ENCODE measurements at regions not wholly inside any gene's neighbourhood (a gene's known extent, or its start where the extent isn't known, plus 50 kb on each side); places are given as distances from the start of the nearest gene placed in this dataset.

DNA sequence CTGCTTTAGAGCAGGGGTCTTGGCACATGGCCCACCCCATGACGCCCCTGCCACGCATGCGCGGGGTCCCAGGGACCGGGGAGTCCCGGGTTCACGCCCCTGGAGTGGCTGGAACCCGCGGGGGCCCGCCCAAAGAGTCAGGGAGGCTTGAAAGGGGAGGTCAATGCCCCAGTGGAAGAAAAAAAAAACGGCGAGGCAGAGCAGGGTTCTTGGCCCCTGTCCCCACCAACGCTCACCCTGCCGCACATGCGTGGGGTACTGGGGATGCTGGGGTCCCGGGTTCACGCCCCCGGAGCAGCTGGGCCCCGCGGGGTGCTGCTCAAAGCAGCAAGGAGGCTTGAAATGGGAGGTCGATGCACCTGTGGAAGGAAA, 319.1 kb downstream of the ALG10 start (continued):
- TF ChIP-seq ATF2 (tag by site-specific recombination; IDR thresholded peaks at IDR 0.05; ENCODE audit: low read depth) = no peak

DNA sequence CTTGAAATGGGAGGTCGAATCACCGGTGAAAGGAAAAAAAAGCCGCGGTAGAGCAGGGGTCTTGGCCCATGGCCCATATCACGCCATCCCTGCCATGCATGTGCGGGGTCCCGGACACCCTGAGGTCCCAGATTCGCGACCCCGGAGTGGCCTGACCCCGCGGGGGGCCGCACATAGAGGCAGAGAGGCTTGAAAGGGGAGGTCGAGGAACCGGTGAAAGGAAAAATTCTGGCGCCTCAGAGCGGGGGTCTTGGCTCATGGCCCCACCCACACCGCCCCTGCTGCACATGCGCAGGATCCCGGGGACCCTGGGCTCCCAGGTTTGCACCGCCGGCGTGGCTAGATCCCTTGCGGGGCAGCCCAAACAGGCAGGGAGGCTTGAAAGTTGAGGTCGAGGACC, 319.8 kb downstream of the ALG10 start:
- Histone ChIP-seq H3K36me3 (ENCODE audit: control insufficient read depth in 2 of 2, insufficient read depth in 1 of 2, low read length in 2 of 2) (no peaks in the 10 kb centered on the region), H3K4me3 (ENCODE audit: low read depth, low read length) (no peak overlapping the region), H3K27ac (ENCODE audit: extremely low read depth, low read depth, low read length) (no peak overlapping the region), H3K9me3 (ENCODE audit: control insufficient read depth, insufficient read depth, low read depth, low read length) (no peaks in the 10 kb centered on the region), H3K4me1 (ENCODE audit: control insufficient read depth, insufficient read depth, low read length) (no peaks in the 10 kb centered on the region)
- ChIA-PET CTCF (no interaction called here), POLR2A (no interaction called here)
- TF ChIP-seq ZBTB7A (tag by site-specific recombination; IDR thresholded peaks at IDR 0.05; ENCODE audit: low read depth) (peak; percentile 67; the same call in 1 of the 2 replicates), ZNF843 (tag by site-specific recombination; IDR thresholded peaks at IDR 0.05) (no peak), ZNF132 (tag by site-specific recombination; IDR thresholded peaks at IDR 0.05; ENCODE audit: borderline replicate concordance) (no peak), ZNF114 (tag by site-specific recombination; IDR thresholded peaks at IDR 0.05) (no peak), KLF16 (tag by site-specific recombination; IDR thresholded peaks at IDR 0.05) (no peak), KLF7 (tag by site-specific recombination; IDR thresholded peaks at IDR 0.05; ENCODE audit: borderline replicate concordance) (no peak), ZNF621 (tag by site-specific recombination; IDR thresholded peaks at IDR 0.05) (no peak), ZNF280C (tag by site-specific recombination; IDR thresholded peaks at IDR 0.05) (no peak), ZNF202 (tag by site-specific recombination; IDR thresholded peaks at IDR 0.05; ENCODE audit: borderline replicate concordance) (no peak), ZNF335 (tag by site-specific recombination; conservative IDR thresholded peaks at IDR 0.05) (peak; percentile 67), ZIC2 (tag by site-specific recombination; IDR thresholded peaks at IDR 0.05) (no peak), ZNF280D (tag by site-specific recombination; IDR thresholded peaks at IDR 0.05) (no peak)
- TF ChIP-seq, protein P1, sequence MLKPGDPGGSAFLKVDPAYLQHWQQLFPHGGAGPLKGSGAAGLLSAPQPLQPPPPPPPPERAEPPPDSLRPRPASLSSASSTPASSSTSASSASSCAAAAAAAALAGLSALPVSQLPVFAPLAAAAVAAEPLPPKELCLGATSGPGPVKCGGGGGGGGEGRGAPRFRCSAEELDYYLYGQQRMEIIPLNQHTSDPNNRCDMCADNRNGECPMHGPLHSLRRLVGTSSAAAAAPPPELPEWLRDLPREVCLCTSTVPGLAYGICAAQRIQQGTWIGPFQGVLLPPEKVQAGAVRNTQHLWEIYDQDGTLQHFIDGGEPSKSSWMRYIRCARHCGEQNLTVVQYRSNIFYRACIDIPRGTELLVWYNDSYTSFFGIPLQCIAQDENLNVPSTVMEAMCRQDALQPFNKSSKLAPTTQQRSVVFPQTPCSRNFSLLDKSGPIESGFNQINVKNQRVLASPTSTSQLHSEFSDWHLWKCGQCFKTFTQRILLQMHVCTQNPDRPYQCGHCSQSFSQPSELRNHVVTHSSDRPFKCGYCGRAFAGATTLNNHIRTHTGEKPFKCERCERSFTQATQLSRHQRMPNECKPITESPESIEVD (tag by site-specific recombination; IDR thresholded peaks at IDR 0.05) = no peak
- TF ChIP-seq, protein P2, sequence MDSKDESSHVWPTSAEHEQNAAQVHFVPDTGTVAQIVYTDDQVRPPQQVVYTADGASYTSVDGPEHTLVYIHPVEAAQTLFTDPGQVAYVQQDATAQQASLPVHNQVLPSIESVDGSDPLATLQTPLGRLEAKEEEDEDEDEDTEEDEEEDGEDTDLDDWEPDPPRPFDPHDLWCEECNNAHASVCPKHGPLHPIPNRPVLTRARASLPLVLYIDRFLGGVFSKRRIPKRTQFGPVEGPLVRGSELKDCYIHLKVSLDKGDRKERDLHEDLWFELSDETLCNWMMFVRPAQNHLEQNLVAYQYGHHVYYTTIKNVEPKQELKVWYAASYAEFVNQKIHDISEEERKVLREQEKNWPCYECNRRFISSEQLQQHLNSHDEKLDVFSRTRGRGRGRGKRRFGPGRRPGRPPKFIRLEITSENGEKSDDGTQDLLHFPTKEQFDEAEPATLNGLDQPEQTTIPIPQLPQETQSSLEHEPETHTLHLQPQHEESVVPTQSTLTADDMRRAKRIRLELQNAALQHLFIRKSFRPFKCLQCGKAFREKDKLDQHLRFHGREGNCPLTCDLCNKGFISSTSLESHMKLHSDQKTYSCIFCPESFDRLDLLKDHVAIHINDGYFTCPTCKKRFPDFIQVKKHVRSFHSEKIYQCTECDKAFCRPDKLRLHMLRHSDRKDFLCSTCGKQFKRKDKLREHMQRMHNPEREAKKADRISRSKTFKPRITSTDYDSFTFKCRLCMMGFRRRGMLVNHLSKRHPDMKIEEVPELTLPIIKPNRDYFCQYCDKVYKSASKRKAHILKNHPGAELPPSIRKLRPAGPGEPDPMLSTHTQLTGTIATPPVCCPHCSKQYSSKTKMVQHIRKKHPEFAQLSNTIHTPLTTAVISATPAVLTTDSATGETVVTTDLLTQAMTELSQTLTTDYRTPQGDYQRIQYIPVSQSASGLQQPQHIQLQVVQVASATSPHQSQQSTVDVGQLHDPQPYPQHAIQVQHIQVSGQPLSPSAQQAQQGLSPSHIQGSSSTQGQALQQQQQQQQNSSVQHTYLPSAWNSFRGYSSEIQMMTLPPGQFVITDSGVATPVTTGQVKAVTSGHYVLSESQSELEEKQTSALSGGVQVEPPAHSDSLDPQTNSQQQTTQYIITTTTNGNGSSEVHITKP (tag by site-specific recombination; IDR thresholded peaks at IDR 0.05) = 0 out of 2 replicates have a peak, but pooled peaks have one; percentile 16
- TF ChIP-seq, protein P3, sequence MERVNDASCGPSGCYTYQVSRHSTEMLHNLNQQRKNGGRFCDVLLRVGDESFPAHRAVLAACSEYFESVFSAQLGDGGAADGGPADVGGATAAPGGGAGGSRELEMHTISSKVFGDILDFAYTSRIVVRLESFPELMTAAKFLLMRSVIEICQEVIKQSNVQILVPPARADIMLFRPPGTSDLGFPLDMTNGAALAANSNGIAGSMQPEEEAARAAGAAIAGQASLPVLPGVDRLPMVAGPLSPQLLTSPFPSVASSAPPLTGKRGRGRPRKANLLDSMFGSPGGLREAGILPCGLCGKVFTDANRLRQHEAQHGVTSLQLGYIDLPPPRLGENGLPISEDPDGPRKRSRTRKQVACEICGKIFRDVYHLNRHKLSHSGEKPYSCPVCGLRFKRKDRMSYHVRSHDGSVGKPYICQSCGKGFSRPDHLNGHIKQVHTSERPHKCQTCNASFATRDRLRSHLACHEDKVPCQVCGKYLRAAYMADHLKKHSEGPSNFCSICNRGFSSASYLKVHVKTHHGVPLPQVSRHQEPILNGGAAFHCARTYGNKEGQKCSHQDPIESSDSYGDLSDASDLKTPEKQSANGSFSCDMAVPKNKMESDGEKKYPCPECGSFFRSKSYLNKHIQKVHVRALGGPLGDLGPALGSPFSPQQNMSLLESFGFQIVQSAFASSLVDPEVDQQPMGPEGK (tag by site-specific recombination; IDR thresholded peaks at IDR 0.05) = peak; percentile 26
- TF ChIP-seq, protein P4, sequence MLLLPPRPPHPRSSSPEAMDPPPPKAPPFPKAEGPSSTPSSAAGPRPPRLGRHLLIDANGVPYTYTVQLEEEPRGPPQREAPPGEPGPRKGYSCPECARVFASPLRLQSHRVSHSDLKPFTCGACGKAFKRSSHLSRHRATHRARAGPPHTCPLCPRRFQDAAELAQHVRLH (tag by site-specific recombination; IDR thresholded peaks at IDR 0.05) = no peak
